Endothelial cell (in vitro differentiated cells): ENCODE measurements at regions not wholly inside any gene's neighbourhood (a gene's known extent, or its start where the extent isn't known, plus 50 kb on each side); places are given as distances from the start of the nearest gene placed in this dataset.

Source experiments
- DNase-seq: peaks from one replicate; pipeline ENCODE4 v3.0.0; 2021; ENCODE audit warnings: low spot score
- H3K27ac Mint-ChIP-seq: one replicate; pipeline ENCODE4 v1.8.0; 2021; ENCODE audit warnings: mixed read lengths, inconsistent platforms; ENCODE audit not compliant: unreplicated experiment
- H3K27me3 Mint-ChIP-seq: one replicate; pipeline ENCODE4 v1.8.0; 2021; ENCODE audit warnings: mild to moderate bottlenecking, moderate library complexity, mixed read lengths, inconsistent platforms; ENCODE audit not compliant: unreplicated experiment
- H3K36me3 Mint-ChIP-seq: one replicate; pipeline ENCODE4 v1.8.0; 2021; ENCODE audit warnings: mild to moderate bottlenecking, low read depth, mixed read lengths, inconsistent platforms; ENCODE audit not compliant: unreplicated experiment
- H3K4me1 Mint-ChIP-seq: one replicate; pipeline ENCODE4 v1.8.0; 2021; ENCODE audit warnings: mild to moderate bottlenecking, mixed read lengths, inconsistent platforms; ENCODE audit not compliant: unreplicated experiment
- H3K4me3 Mint-ChIP-seq: one replicate; pipeline ENCODE4 v1.8.0; 2021; ENCODE audit warnings: mild to moderate bottlenecking, mixed read lengths, inconsistent platforms; ENCODE audit not compliant: unreplicated experiment
- H3K9me3 Mint-ChIP-seq: one replicate; pipeline ENCODE4 v1.8.0; 2021; ENCODE audit warnings: mixed read lengths, inconsistent platforms; ENCODE audit not compliant: unreplicated experiment
- TF ChIP-seq, protein P1 (sequence below): fragments of 200-600 bp; sonication (generic); IDR thresholded peaks from one replicate; pipeline ENCODE4 v1.5.0; 2021; ENCODE audit warnings: antibody characterized with exemption; ENCODE audit not compliant: unreplicated experiment

DNA sequence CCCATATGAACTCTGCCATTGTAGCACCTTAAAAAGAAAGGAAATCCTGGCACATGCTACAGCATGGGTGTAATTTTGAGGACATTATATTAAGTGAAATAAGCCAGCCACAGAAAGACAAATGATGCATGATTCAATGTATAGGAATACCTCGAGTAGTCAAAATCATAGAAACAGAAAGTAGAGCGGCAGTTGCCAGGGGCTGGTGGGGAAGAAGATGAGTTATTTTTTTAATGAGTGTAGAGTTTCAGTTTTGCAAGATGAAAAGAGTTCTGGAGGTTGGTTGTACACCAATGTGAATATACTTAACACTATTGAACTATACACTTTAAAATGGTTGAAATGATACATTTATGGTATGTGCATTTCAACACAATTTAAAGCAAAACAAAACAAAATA lies 133.0 kb downstream of the ZDHHC21 start:
- no peak for DNase-seq
- H3K4me1 Mint-ChIP-seq, result no peaks in the 10 kb centered on the region
- H3K27ac Mint-ChIP-seq, result no peak overlapping the region
- H3K36me3 Mint-ChIP-seq, result no peaks in the 10 kb centered on the region
- no peaks in the 10 kb centered on the region for H3K27me3 Mint-ChIP-seq
- H3K9me3 Mint-ChIP-seq, result no peaks in the 10 kb centered on the region
- TF ChIP-seq, protein P1, sequence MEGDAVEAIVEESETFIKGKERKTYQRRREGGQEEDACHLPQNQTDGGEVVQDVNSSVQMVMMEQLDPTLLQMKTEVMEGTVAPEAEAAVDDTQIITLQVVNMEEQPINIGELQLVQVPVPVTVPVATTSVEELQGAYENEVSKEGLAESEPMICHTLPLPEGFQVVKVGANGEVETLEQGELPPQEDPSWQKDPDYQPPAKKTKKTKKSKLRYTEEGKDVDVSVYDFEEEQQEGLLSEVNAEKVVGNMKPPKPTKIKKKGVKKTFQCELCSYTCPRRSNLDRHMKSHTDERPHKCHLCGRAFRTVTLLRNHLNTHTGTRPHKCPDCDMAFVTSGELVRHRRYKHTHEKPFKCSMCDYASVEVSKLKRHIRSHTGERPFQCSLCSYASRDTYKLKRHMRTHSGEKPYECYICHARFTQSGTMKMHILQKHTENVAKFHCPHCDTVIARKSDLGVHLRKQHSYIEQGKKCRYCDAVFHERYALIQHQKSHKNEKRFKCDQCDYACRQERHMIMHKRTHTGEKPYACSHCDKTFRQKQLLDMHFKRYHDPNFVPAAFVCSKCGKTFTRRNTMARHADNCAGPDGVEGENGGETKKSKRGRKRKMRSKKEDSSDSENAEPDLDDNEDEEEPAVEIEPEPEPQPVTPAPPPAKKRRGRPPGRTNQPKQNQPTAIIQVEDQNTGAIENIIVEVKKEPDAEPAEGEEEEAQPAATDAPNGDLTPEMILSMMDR, result no peak
- no peak overlapping the region for H3K4me3 Mint-ChIP-seq

DNA sequence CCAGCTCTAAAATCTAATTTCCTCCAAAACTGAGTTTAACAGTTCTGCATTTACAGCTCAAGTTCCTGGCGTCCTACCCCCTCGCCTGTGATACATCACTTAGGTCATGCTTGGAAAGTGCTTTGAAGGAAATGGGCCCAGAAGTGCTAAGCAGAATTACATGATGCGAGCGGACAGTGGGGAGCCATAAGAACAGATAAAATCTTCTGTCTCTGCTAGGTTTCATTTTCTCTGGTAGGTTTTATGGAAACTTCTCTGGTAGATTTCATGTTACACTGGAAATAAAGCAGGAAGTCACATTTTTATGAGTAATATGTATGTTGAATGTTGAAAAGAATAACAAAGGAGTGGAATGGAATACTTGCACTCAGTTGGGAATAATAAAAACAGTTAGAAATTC lies 138.3 kb downstream of the ZDHHC21 start:
- Mint-ChIP-seq H3K36me3 (no peaks in the 10 kb centered on the region), H3K4me1 (no peaks in the 10 kb centered on the region), H3K9me3 (no peaks in the 10 kb centered on the region), H3K4me3 (no peak overlapping the region), H3K27me3 (no peaks in the 10 kb centered on the region), H3K27ac (no peak overlapping the region)
- DNase-seq, result no peak
- TF ChIP-seq, protein P1, result no peak

- no peak overlapping the region for H3K4me3 Mint-ChIP-seq
- H3K36me3 Mint-ChIP-seq, result no peaks in the 10 kb centered on the region
- DNase-seq, result peak; percentile 15
- H3K27me3 Mint-ChIP-seq, result no peaks in the 10 kb centered on the region
- H3K9me3 Mint-ChIP-seq, result no peaks in the 10 kb centered on the region
- no peak overlapping the region for H3K27ac Mint-ChIP-seq
- peaks cover 7% of the 10 kb centered on the region for H3K4me1 Mint-ChIP-seq
- TF ChIP-seq, protein P1, result no peak
Observed at GRCh38 chr9:14547245-14548060, 145.8 kb downstream of the ZDHHC21 start.

DNA sequence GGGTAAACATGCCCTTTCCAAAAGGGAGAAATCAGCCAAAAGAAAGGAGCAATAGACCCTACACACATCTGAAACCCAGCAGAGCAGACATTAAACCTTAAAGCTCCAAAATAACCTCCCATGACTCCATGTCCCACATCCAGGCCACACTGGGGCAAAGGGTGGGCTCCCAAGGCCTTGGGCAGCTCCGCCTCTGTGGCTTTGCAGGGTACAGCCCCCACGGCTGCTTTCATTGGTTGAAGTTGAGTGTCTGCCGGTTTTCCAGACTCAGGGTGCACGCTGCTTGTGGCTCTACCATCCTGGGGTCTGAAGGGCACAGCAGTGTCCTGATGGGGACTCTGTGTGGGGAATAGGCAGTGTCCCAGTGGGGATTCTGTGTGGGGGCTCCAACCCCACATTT lies 146.5 kb downstream of the ZDHHC21 start:
- TF ChIP-seq, protein P1, result no peak
- no peak overlapping the region for H3K4me3 Mint-ChIP-seq
- no peaks in the 10 kb centered on the region for H3K9me3 Mint-ChIP-seq
- no peak overlapping the region for H3K27ac Mint-ChIP-seq
- H3K27me3 Mint-ChIP-seq, result no peaks in the 10 kb centered on the region
- DNase-seq, result no peak
- peaks cover 7% of the 10 kb centered on the region for H3K4me1 Mint-ChIP-seq
- no peaks in the 10 kb centered on the region for H3K36me3 Mint-ChIP-seq

DNA sequence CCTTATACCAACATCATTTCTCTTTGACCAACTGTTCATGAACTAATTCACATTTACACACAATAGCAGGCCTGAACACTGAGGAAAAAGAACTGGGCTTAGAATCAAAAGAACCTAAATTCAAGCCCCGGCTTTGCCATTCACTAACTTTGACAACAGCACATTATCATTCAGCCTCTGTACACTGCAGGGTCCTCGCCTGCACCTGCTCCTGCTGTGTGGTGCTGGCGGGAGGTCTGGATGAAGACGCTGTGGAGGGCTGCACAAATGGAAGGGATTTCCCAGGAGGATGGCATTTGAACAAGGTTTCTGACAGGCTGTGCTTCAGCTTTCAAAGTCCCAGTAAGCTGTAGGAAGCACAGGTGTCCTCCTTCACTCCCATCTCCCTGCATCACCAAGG lies 151.2 kb downstream of the ZDHHC21 start:
- no peaks in the 10 kb centered on the region for H3K4me1 Mint-ChIP-seq
- DNase-seq, result no peak
- no peaks in the 10 kb centered on the region for H3K27me3 Mint-ChIP-seq
- H3K27ac Mint-ChIP-seq, result no peak overlapping the region
- H3K9me3 Mint-ChIP-seq, result no peaks in the 10 kb centered on the region
- no peaks in the 10 kb centered on the region for H3K36me3 Mint-ChIP-seq
- no peak overlapping the region for H3K4me3 Mint-ChIP-seq
- TF ChIP-seq, protein P1, result no peak
